ENCODE measurements at regions not wholly inside any gene's neighbourhood (a gene's known extent, or its start where the extent isn't known, plus 50 kb on each side); places are given as distances from the start of the nearest gene placed in this dataset.

DNA sequence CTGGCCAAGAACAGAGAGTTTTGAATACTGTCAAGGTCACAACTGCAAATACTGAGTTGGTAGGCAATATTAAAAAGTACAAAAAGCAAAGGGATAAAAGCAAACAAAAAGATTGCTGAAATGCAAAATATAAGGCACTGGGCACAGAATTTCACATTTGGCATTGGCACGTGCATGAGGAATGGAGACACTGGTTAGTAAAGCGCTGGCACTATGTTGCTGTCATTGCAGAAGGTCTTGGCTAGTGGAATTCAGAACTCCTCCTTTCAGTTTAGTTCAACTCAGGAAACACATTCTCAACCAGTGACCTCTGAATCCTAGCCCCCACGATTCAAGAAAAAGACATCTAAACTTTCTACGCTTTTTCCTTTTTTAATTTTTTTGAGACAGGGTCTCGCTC is 111.8 kb upstream of the PSMD7 start:
- TF ChIP-seq TAF1 (IDR thresholded peaks at IDR 0.05; ENCODE audit: borderline replicate concordance, low read depth, low read length) (no peak), POLR2AphosphoS5 (IDR thresholded peaks at IDR 0.05; ENCODE audit: low read depth, low read length) (no peak)
